ENCODE measurements at regions not wholly inside any gene's neighbourhood (a gene's known extent, or its start where the extent isn't known, plus 50 kb on each side); places are given as distances from the start of the nearest gene placed in this dataset.

- no peaks in the 10 kb centered on the region for H3K79me2 ChIP-seq (ENCODE audit: low read depth)
- ChIA-PET POLR2A (ENCODE audit: unreplicated experiment) (no interaction called here), CTCF (no interaction called here)
- DNase-seq: no peak
- H3K9me3 ChIP-seq (ENCODE audit: insufficient read depth, low read depth): no peaks in the 10 kb centered on the region
- H3K4me1 ChIP-seq (replicated peaks; ENCODE audit: insufficient read depth): no peaks in the 10 kb centered on the region
- intact Hi-C loops (cut with micrococcal nuclease; ENCODE audit: unreplicated experiment): no loop called here
- H3K36me3 ChIP-seq (ENCODE audit: low read depth): no peaks in the 10 kb centered on the region
- no TSS peak for BruUV-seq (replicated peaks)
- no peak overlapping the region for H2AFZ ChIP-seq
- H3K27me3 ChIP-seq (ENCODE audit: insufficient read depth, low read depth): peaks cover 41% of the 10 kb centered on the region
- H3K9me2 ChIP-seq (ENCODE audit: insufficient read depth): no peaks in the 10 kb centered on the region
- H4K20me1 ChIP-seq (ENCODE audit: insufficient read depth): no peaks in the 10 kb centered on the region
- no peak overlapping the region for H3K4me3 ChIP-seq
- no peaks in the 10 kb centered on the region for H3F3A ChIP-seq (ENCODE audit: insufficient read depth, low read depth)
- H3K27ac ChIP-seq: no peak overlapping the region
- H3K4me2 ChIP-seq: no peak overlapping the region
- TF ChIP-seq EZH2 (IDR thresholded peaks at IDR 0.05; ENCODE audit: low read depth): no peak
- TF ChIP-seq, protein P1, sequence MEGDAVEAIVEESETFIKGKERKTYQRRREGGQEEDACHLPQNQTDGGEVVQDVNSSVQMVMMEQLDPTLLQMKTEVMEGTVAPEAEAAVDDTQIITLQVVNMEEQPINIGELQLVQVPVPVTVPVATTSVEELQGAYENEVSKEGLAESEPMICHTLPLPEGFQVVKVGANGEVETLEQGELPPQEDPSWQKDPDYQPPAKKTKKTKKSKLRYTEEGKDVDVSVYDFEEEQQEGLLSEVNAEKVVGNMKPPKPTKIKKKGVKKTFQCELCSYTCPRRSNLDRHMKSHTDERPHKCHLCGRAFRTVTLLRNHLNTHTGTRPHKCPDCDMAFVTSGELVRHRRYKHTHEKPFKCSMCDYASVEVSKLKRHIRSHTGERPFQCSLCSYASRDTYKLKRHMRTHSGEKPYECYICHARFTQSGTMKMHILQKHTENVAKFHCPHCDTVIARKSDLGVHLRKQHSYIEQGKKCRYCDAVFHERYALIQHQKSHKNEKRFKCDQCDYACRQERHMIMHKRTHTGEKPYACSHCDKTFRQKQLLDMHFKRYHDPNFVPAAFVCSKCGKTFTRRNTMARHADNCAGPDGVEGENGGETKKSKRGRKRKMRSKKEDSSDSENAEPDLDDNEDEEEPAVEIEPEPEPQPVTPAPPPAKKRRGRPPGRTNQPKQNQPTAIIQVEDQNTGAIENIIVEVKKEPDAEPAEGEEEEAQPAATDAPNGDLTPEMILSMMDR (conservative IDR thresholded peaks at IDR 0.05): no peak
Measured at GRCh38 chr19:27896091-27896490, 1316.9 kb downstream of the UQCRFS1 start.

DNA sequence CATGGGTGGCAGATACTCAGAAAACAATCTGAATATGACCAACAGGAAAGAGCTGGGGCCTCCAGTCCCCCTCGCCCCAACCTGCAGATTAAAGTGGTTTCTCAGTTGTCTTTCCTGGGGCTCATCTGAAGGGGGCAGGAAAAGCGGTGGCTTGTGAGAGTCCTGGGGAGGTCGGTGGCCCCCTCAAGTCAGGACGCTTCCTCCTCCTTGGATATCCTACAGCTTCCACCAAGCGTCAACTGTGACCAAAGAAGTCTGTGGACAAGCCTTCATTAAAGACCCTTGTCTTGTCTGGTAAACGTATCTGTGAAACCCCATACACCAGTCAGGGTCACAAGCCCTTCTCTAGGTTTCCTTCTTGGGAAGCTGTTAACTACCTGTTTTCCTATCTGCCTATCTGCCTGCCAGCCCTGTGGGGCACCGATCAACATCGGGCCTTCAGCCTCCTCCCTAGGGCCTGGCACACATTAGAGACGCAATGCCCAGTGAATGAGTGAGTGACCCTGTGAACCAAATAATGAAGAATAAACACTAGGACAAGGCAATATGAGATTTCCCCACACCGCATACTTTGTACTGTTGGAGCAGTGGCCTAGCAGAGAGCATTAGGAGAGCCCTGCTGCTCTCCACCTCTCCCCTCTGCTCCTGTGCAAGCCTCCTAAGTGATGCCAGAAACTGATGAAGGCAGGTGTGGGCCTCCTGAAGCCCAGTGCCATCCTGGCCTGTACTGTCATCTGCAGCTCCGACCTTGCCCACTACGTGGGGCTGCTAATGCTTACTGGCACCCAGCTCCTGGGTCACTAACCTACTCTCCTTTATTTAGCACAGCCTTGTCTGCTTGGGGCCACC lies 1317.8 kb downstream of the UQCRFS1 start:
- CTCF ChIA-PET: no interaction called here

DNA sequence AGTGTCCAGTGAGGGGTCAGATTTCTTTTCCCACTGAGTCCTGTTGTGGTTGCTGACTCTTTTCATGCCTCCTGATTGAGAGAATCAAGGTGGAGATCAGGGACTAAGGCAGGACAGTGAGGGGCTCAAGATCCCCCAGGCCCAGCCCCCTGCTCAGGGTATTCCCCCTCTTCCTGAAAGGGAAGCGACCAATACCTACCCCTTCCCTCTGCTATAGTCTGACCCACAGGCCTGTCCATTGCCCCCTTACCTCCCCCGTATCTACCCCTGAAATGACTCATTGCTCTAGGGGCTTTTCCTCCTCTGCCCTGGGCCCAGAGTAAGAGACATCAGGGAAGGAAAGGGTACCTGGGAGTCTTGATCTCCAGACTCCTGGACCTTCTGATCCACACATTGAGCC lies 1320.5 kb downstream of the UQCRFS1 start:
- Histone ChIP-seq H3K4me2 (no peak overlapping the region), H3K4me3 (no peak overlapping the region), H4K20me1 (ENCODE audit: insufficient read depth) (no peaks in the 10 kb centered on the region), H3K27me3 (ENCODE audit: insufficient read depth, low read depth) (peaks cover 18% of the 10 kb centered on the region), H3K79me2 (ENCODE audit: low read depth) (no peaks in the 10 kb centered on the region), H3K9me3 (ENCODE audit: insufficient read depth, low read depth) (no peaks in the 10 kb centered on the region), H2AFZ (no peak overlapping the region), H3K36me3 (ENCODE audit: low read depth) (no peaks in the 10 kb centered on the region), H3K4me1 (replicated peaks; ENCODE audit: insufficient read depth) (no peaks in the 10 kb centered on the region), H3F3A (ENCODE audit: insufficient read depth, low read depth) (no peaks in the 10 kb centered on the region), H3K9me2 (ENCODE audit: insufficient read depth) (no peaks in the 10 kb centered on the region), H3K27ac (no peak overlapping the region)
- ChIA-PET CTCF (no interaction called here), POLR2A (ENCODE audit: unreplicated experiment) (no interaction called here)
- TF ChIP-seq, protein P1 (conservative IDR thresholded peaks at IDR 0.05): no peak
- no peak for TF ChIP-seq EZH2 (IDR thresholded peaks at IDR 0.05; ENCODE audit: low read depth)
- DNase-seq: no peak
- no TSS peak for BruUV-seq (replicated peaks)
- intact Hi-C loops (cut with micrococcal nuclease; ENCODE audit: unreplicated experiment): no loop called here

More for the DNA sequence above, 1317.8 kb downstream of the UQCRFS1 start:
- no peak for DNase-seq
- Histone ChIP-seq H3K79me2 (ENCODE audit: low read depth) (no peaks in the 10 kb centered on the region), H3K9me2 (ENCODE audit: insufficient read depth) (no peaks in the 10 kb centered on the region), H4K20me1 (ENCODE audit: insufficient read depth) (no peaks in the 10 kb centered on the region), H3K27ac (no peak overlapping the region), H3K9me3 (ENCODE audit: insufficient read depth, low read depth) (no peaks in the 10 kb centered on the region), H3K4me3 (no peak overlapping the region), H3K4me1 (replicated peaks; ENCODE audit: insufficient read depth) (no peaks in the 10 kb centered on the region), H3K36me3 (ENCODE audit: low read depth) (no peaks in the 10 kb centered on the region), H3K27me3 (ENCODE audit: insufficient read depth, low read depth) (peaks cover 38% of the 10 kb centered on the region), H3K4me2 (no peak overlapping the region), H2AFZ (no peak overlapping the region), H3F3A (ENCODE audit: insufficient read depth, low read depth) (no peaks in the 10 kb centered on the region)
- no TSS peak for BruUV-seq (replicated peaks)
- intact Hi-C loops (cut with micrococcal nuclease; ENCODE audit: unreplicated experiment): no loop called here
- TF ChIP-seq, protein P1 (conservative IDR thresholded peaks at IDR 0.05): no peak
- TF ChIP-seq EZH2 (IDR thresholded peaks at IDR 0.05; ENCODE audit: low read depth): no peak
- POLR2A ChIA-PET (ENCODE audit: unreplicated experiment): no interaction called here

Data from PC-9 (cell line).